ENCODE measurements at regions not wholly inside any gene's neighbourhood (a gene's known extent, or its start where the extent isn't known, plus 50 kb on each side); places are given as distances from the start of the nearest gene placed in this dataset.

DNA sequence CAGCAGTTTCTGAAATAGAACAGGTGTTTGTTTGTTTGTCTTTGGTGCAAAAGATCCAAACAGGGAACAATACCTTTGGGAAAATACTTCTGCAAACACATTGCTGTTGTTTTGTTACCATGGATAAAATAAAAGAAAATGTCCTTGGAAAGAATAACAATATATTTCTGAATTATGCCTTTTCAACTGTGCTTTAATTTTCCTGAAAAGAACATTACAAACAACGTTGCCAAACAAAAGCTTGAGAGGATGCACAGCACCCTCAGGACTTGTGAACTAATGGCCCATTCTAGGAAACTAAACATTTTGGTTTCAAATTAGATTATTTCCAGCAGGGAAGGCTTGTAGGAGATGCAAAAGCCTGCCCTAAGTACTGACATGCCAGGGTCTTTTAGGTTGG lies 967.2 kb downstream of the TLE4 start:
- no peak for ATAC-seq
- intact Hi-C loops (cut with DNase I, micrococcal nuclease), result no loop called here
- no peak for DNase-seq

DNA sequence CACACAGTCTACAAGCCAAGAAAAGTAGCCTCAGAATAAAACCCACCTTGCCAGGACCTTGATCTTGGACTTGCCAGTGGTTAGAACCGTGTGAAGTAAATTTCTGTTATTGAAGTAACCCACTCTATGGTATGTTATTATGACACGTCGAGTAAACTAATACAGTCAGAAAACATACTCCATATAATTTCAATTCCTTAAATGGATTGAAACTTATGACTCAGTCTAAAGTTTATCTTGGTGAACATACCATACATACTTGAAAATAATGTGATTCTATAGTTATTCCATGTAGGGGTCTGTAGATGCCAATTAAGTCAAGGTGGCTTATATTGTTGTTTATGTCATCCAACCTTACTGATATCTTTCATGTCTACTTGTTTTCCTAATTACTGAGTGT lies 950.7 kb downstream of the TLE4 start:
- ATAC-seq (no peak), DNase-seq (no peak)
- intact Hi-C loops (cut with DNase I, micrococcal nuclease), result no loop called here

DNA sequence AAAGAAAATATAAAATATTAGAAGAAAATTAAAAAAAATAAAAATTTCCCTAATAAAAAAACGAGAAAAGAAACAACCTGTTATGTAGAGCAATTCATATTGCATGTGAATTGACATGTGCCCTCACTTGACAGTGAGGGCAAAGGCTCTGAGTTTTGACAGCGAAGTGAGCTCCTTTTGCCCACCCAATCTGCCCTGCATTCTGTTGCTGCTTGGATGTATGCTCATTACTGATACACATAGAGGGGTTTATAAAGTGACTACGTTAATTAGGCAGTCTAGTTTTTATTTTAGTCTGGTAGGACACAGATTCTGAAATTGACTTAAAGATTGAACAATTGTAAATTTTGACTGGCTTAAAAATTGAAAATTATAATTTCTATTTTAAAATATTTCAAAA lies 949.4 kb downstream of the TLE4 start:
- ATAC-seq (no peak), DNase-seq (no peak)
- intact Hi-C loops (cut with DNase I, micrococcal nuclease), result no loop called here

DNA sequence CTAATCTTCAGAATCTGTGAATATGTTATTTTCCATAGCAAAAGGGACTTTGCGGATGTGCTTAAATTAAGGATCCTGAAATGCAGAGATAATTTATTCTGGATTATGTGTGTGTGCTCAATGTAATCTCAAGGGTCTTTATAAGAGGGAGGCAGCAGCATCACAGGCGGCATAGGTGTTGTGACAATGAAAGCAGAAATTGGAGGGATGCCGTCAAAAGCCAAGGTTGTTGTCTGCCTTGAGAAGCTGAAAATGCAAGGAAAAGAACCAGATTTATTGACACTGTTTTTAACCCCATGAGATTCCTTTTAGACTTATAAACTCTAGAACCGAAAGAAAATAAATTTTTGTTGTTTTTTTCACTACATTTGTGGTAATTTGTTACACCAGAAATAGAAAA lies 948.5 kb downstream of the TLE4 start:
- intact Hi-C loops (cut with DNase I, micrococcal nuclease), result no loop called here
- ATAC-seq (no peak), DNase-seq (no peak)

DNA sequence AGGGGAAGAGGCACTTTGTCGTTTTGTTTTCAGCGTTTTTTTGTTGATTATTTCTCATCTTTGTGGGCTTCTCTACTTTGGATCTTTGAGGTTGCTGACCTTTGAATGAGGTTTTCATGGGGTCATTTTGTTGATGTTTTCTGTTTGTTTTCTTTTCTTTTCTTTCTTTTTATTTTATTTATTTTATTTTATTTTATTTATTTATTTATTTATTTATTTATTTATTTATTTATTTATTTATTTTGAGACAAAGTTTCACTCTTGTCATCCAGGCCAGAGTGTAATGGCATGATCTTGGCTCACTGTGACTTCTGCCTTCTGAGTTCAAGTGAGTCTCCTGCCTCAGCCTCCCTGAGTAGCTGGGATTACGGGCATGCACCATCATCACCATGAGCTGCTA lies 946.7 kb downstream of the TLE4 start:
- no peak for ATAC-seq
- DNase-seq, result no peak
- intact Hi-C loops (cut with DNase I, micrococcal nuclease), result no loop called here

DNA sequence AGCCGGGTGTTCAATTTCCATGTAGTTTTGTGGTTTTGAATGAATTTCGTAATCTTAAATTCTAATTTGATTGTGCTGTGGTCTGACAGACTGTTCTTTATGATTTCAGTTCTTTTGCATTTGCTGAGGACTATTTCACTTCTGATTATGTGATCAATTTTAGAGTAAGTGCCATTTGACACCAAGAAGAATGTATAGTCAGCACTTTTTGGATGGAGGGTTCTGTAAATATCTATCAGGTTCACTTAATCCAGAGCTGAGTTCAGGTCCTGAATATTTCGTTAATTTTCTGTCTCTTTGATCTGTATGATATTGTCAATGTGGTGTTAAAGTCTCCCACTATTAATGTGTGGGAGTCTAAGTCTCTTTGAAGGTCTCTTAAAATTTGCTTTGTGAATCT lies 944.9 kb downstream of the TLE4 start:
- intact Hi-C loops (cut with DNase I, micrococcal nuclease), result no loop called here
- DNase-seq (no peak), ATAC-seq (no peak)

DNA sequence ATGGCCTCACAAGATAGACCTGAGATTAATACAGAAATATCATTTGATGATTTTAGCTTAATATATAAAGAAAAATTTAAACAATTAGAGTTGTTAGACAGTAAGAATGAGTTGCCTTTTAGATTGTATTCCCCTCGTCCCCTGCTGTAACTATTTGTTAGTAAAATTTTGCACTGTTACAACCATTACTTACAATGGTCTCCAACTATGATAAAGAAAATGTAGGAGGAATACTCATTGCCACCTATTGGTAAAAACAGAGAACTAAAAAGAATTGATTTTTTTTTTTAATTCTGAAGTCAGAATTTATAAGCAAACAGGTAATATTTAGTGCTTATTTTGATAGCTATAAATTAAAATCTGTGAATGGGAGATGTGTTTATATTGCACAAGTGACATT lies 937.6 kb downstream of the TLE4 start:
- ATAC-seq, result no peak
- DNase-seq, result no peak
- intact Hi-C loops (cut with DNase I, micrococcal nuclease), result no loop called here

DNA sequence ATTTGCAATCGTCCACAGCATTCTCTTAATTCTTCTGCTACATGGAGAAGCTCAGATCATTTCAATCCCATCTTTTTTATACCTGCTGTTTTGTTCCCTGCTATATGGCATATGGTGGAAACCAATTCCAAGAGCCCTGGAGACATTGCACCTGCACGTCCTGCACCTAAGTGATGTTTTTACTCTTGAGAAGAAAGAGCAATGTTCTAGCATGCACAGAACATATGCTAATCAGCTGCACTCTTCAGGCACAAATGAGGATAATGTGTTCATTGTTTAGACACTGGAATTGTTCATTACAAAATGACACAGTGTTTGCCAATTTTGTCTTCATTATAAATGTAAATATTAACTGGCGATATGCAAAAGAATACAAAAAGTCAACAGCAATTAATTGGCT lies 935.8 kb downstream of the TLE4 start:
- intact Hi-C loops (cut with DNase I, micrococcal nuclease), result no loop called here
- ATAC-seq (no peak), DNase-seq (no peak)

DNA sequence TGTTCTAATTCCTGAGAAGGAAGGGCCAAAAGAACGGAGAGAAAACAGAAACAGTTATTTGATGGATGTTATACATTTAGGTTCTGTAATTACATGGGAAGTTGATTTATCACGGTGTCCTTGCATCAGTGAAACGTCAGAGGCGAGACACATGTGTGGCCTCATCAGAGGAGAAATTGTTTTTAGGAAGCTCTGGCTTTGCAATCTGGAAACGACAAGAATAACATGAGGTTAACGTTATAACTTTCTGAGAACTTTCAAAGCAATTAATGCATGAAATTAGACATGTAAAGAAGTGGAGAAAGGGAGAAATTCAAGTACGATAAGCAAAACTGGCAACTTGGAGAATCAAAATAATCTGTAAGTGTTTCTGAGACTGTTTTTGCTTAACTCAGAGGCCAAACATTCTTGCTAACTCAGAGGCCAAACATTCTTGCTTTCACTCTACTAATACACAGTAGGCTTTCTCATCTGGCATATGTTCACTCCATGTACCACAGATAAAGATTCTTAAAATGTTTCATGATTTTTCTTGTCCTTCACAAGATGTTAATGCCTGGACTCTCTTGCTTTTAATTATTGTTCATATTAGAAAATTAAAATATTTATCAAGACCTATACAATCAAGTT lies 933.0 kb downstream of the TLE4 start:
- DNase-seq (no peak), ATAC-seq (no peak)
- intact Hi-C loops (cut with DNase I, micrococcal nuclease), result no loop called here

DNA sequence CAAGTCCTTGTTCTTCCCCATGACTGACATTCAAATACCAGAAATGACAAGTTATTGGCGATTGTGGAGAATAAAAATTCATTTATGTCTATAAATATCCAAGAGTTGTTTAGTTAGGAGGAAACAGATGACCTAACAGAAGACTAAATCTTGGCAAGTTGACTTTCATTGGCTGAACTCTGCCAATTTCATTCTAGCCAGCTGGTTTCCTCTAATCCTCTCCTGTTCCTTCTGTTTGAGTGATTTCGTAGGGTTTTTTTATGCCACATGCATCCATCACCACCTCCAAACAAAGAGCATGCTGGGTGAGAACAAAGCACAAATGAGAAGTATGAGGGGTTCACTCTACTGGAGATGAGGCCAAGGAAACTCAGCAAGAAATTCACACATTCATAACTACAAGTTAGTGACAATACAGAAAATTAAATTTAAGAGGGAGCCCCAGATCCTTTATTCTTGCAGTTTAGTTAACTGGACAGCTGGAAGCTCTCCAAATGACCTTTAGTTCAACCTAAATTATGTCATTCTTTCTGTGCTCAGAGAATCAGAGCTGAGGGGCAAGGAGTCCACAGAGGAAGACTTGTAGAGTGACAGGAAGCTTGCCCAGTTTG lies 932.0 kb downstream of the TLE4 start:
- no peak for ATAC-seq
- intact Hi-C loops (cut with DNase I, micrococcal nuclease), result no loop called here
- DNase-seq, result no peak

DNA sequence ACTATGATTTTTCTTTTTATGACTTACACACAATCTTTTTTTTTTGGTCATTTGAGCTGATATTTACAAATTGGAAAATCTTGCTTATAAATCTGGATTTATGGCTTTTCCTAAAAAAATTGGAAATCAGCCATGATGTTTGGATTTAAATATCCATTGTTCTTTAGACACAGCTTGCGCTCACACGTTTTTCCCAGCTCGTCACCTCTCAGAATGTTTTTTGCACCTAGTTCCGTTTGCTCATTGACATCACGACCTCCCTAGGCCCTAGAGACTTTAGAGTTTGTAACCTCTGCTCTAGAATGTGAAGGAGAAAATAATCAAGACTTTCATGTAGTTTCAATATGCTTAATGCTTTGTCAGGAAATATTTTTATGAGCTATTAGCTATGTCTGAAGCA lies 930.5 kb downstream of the TLE4 start:
- ATAC-seq (no peak), DNase-seq (no peak)
- intact Hi-C loops (cut with DNase I, micrococcal nuclease), result no loop called here

DNA sequence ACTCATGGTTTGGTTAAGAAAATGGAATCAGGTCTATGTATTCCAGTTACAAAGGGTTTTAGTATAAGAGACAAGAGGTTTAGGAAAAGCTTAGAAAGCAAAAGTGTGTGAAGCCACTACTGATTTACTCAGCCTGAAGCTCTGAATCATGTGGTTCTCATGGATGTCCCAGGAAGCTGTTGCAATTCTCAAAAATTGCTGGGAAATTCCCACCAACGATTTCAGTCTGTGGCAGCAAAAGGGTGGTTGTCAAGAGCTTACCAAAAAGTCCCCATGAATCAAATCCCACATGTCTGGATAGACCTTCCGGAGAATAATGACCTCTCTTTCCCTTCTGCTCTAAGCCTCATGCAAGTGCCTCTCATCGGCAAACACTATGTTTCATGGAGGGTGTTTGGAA lies 929.9 kb downstream of the TLE4 start:
- DNase-seq (no peak), ATAC-seq (no peak)
- intact Hi-C loops (cut with DNase I, micrococcal nuclease), result no loop called here

DNA sequence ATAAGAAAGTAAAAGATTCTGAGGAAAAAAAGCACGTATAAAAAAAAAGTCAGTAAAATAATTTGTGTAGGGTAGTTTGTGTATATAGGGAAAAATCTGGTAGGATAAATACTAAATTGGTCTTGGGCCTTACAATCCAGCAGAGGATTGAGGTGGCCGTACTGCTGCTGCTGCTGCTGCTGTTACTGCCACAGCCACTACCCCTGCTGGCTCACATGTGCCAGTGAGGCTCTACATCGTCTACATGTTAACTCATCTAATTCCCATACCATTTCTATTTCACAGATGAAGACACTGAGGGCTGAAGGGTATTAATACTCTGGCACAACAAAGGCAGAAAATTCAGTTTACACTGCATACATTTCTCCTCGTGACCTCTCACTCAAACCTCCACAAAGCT lies 928.5 kb downstream of the TLE4 start:
- DNase-seq (no peak), ATAC-seq (no peak)
- intact Hi-C loops (cut with DNase I, micrococcal nuclease), result no loop called here

DNA sequence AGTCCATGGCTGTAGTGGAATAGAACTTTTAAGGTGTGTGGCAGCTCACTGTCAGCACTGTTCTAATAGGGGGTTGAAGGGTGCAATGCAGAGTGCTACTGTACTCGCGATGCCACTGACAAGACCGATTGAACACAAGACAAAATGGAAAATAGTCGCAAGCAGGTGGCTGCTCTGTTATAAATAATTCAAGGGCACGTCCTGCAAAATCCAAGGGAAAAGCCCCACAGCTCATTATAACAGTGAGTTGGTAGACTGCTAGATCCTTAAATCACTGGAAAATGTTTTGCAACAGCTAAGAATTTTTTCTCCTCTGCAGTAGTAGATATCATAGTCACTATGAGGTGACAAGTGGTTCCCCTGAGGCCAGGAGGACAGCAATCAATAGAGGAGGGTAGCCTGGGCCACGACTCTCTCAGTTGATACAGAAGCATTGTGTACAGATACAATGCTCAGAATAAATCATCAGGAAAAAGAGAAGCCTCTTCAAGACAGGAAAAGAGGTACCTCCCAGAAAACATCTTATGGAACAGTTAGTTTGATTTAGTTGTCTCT lies 926.3 kb downstream of the TLE4 start:
- ATAC-seq (no peak), DNase-seq (no peak)
- intact Hi-C loops (cut with DNase I, micrococcal nuclease), result no loop called here

DNA sequence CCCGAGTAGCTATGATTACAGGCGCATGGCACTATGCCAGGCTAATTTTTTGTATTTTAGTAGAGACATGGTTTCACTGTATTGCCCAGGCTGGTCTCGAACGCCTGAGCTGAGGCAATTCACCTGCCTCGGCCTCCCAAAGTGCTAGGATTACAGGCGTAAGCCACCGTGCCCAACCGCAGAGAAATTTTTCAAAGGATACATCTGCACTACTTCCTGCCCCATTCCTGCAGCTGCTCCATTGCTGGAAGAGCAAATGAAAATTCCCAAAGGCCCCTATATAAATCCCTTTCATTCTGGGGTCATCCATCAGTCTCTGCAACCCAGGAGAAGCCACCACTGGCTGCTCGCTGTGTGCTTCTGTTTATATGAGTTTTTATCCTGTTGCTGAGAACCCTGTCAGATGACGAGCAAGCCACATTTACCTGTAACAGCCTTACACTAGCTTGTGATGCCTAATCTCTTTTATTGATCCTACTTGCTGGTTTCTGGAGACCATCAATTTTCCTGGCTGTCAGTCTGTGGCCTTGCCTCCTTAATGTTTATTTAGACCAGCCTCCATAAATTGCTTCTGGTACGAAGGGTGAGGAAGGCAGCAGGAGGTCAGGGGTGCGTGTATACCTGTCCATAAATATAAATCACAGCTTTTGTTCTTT lies 925.3 kb downstream of the TLE4 start:
- intact Hi-C loops (cut with DNase I, micrococcal nuclease), result no loop called here
- no peak for ATAC-seq

DNA sequence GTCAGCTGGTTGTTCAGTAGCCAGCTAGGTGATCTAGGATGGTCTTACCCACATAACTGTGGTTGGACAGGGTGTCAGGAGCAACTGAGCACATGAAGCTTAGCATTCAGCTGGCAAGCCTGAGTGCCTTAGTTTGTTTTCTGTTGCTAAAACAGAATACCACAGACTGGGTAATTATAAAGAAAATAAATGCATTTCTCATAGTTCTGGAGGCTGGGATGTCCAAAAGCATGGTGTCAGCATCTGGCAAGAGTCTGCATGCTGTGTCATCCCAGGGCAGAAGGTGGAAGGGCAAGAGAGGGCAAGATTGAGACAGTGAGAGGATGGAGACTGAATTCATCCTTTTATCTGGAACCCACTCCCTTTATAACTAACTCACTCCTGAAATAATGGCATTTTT lies 921.5 kb downstream of the TLE4 start:
- DNase-seq (no peak), ATAC-seq (no peak)
- intact Hi-C loops (cut with DNase I, micrococcal nuclease), result no loop called here

More for the DNA sequence above, 925.3 kb downstream of the TLE4 start:
- no peak for DNase-seq

DNA sequence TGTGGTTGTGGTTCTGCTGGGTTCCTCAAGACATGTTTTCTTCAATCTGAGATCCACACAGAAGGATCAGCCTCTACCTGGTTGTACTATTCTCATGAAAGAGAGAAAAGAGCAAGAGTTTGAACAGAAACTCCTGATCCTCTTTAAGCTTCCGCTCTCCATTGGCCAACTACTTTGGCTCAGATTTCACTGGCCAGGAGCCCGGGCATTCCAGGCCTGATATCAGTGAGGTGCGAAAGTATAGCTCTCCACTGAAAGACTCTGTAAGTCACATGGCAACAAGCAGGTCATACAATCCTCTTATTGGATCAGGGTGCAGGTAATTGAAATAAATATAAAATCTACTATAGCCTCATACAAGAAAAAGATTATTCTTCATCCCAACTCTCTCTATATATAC lies 920.5 kb downstream of the TLE4 start:
- intact Hi-C loops (cut with DNase I, micrococcal nuclease), result no loop called here
- no peak for DNase-seq
- no peak for ATAC-seq

DNA sequence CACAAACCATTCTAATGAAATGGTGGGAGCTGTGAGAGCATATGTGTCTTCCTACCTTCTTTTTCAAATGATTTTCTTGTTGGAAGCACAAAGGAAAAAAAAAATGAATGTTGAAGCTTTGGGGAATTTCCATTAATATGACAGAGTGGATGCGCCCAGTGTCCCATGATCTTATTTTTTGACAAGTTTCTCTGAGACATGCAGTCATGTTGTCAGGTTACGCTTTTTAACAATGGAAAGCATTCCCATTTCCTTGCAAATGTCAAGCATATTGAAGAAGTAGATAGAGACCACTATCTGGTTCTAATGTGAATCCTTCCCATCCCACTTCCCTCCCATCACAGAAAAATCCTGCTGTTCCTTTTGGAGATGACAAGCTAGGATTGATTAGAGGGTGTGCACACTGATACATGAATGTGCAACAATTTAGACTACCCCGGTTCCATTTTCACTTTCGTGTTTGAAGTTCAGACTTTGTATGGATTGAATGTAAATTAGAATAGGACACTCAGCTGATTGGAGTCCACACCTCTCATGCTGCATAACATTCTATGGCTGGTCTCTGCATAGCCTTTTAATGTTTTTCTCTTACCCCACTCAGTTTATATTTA lies 919.4 kb downstream of the TLE4 start:
- no peak for ATAC-seq

DNA sequence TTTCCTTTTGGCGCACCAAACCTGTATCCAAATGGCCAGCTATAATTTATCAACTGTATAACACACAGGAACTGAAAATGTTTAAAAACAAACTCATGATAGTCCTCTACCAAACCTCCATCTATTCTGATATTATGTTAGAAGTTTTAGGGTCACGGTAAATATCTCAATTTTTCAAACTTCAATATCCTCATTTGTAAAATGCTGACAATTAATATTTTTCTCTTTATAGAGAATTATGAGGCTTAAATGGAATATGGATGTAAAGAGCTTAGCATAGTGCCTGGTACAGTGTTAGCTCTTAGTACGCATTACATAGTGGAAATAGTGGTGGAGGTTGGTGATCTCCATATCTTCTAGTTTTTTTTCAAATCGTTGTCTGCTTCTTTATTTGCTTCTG lies 917.6 kb downstream of the TLE4 start:
- DNase-seq (no peak), ATAC-seq (no peak)
- intact Hi-C loops (cut with DNase I, micrococcal nuclease), result no loop called here

More for the DNA sequence above, 919.4 kb downstream of the TLE4 start:
- DNase-seq, result no peak
- intact Hi-C loops (cut with DNase I, micrococcal nuclease), result no loop called here

All from left colon (tissue), 2 donors.